NCI-H128 (cell line): ENCODE measurements at regions not wholly inside any gene's neighbourhood (a gene's known extent, or its start where the extent isn't known, plus 50 kb on each side); places are given as distances from the start of the nearest gene placed in this dataset.

Source experiments
- DNase-seq: peaks from one replicate; lab custom pipeline; 2025; ENCODE audit not compliant: unreplicated experiment; lab: John Stamatoyannopoulos, UW

DNA sequence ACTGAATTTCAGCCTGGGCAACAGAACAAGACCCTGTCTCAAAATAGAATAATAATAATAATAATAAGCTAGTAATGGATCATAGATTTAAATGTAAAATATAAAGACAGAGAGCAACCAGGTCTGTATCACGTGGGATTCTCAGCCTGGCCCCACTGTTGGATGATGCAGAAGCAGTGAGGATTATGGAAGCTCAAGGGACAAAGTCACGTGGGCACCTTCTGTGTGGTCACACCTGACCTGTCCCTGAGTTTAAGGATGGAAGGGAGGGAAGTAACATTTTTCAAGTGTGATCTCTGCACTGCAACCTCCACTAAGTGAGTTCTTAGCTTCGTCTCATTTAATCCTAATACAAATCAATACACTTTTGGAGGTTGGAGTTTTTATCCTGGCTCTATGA lies 212.5 kb upstream of the IER5L start:
- DNase-seq = no peak

DNA sequence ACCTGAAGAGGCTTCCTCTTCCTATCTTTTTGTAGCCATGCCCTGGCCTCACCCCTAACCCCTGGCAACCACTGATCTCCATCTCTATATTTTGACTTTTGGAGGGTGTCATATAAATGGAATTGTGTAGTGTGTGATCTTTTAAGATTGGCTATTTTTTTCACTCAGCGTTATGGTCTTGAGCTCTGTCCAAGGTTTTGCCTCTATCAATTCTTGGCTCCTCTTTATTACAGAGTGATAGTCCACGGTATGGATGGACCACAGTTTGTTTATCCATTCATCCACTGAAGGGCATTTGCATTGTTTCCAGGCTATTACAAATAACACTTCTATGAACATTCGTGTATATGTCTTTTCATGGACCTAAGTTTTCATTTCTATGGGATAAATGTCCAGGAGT lies 209.8 kb upstream of the IER5L start:
- DNase-seq = no peak

DNA sequence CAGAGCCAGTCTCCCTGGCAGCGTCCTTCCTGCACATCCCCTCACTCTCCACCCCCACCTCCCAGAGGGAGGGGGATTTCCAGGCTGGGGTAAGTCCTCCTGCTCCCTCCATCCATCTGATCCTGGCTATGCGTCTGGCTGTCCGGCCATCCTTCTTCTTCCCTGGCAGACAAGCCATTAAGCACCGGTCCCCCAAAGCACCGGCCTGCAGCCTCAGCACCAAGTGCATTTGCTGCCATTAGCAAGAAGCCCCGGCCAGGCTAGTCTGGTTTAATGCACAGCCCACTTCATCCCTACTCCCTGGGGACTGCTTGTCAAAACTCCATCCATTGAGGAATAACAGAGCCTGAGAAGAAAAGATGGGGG lies 208.7 kb upstream of the IER5L start:
- no peak for DNase-seq

DNA sequence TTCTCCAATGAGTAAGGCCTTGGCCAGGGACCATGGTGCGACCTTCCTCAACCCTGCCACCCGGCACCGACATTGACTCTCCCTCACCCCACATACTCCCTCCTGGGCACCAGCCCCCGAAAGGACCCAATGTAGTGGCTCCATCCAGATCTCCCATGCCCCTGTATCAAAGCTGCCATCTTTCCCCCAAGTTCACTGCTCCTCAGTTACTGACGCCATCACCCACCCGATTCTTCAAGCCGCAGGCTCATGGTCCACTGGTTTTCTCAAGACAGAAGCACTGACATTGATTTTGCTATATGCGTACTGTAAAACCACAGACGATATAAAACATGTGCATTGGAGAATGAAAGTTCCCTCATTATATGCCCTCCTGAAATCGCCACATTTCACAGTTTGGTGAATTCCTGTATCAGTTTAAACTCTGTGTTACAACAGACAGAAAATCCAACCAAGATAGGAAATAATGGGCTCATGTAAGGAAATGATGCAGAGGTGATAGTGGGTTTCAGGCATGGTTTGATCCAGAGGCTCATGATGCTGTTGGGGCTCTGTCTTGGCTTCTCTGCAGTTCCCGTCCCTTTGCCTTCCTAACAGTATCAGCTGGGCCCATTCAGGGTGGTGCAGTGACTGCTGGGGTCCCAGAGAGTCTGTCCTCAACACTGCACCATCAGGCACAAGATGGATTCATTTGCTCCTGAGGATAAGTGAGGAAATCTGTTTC lies 207.3 kb upstream of the IER5L start:
- DNase-seq = no peak

DNA sequence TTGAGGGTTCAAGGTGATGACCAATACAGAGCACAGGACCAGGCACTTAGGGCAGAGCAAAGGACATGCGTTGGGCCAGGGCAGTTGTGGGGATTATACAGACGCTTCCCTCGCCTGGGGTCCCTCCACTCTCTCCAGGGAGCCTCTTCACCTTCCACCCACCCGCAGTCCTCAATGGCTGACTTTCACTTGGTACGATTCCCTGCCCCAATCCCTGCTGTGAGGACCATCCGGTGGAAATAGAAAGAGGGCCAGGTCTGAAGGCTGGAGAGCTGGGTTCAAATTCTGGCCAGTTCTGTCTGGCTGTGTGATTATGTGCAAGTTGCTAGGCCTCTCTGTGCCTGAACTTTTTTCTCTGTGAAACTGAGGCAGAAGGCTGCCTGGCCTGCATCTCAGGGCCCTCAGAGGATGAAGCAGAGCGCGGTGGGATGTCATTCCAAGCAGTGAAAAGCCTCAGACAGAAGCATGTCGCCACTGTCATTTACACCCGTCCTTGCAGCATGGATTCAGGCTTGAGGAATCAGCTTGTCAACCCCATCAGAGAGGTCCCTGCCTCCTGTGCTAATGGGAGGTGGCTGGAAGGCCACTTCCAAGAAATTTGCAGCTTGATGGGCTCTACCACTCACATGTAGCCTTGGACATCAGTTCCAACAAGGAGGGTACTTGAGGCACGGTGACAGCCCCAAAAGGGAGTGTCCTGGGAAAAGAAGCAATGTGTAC lies 206.6 kb upstream of the IER5L start:
- DNase-seq = no peak

DNA sequence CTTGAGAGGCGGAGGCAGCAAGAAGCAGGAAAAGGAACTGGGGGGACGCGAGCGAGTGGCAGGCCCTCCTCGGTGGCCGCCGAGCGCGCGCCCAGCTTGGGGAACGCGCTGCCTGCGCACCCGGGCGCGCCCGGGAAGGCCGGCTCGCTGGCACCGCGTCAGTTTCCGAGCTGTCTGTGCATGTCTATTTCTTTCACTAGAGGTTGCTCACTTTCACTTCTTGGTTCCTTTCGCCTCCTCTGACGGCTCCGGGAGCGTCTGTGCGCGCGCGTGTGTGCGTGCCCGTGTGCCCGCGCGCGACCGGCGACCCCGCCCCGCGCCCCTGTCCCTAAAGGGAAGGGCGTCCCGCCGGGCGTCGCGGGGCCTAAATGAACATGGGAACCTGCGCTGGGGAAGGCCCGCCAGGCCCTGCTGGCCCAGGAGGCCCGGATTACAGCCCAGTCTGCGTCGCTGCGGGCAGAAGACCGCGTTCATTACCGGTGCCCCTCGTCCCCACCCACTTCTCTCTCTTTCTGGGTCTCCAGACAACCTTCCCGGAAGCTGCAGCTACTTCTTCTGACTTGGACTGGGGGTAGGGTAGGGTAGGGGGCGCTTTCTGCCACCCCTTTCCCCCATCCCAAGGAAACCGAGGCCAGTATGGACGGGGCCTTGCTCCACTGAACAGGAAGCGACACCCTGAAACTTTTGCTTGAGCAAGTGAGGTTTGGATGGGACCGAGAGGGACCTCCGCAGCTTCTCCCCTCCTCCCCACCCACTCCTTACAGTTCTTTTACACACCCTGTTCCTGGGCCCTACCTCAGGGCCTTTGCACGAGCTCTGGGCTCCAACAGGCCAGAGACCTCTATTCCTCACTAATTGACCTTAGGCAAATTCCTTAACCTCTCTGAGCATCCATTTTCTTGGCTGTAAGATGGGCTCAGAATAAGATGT lies 205.8 kb upstream of the IER5L start:
- DNase-seq = peak; percentile 56

DNA sequence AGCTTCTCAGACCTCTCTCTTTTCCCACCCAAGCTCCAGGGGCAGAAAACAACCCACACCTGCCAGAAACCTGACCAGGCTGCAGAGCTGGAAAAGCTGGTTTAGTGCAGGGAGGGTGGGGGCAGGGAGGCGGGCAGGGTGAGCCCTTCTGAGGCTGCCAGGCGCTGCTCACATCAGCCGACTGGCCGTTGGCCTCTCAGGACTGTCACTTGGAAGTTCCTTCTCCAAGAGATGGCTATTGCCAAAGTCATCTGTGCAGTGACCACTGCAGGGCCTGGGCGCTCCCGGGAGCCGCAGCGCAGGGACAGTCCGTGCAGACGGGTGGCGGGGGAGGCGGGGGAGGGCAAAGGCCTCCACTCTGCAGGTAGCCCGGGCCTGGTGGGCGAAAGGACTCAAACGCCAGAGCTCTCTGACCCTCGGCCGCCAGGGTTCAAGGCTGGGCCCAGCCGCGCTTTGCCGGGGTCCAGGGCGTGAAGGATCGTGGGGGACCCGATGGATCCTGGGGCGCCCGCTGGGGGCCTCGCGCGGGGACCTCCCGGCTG lies 205.0 kb upstream of the IER5L start:
- DNase-seq = peak; percentile 39

DNA sequence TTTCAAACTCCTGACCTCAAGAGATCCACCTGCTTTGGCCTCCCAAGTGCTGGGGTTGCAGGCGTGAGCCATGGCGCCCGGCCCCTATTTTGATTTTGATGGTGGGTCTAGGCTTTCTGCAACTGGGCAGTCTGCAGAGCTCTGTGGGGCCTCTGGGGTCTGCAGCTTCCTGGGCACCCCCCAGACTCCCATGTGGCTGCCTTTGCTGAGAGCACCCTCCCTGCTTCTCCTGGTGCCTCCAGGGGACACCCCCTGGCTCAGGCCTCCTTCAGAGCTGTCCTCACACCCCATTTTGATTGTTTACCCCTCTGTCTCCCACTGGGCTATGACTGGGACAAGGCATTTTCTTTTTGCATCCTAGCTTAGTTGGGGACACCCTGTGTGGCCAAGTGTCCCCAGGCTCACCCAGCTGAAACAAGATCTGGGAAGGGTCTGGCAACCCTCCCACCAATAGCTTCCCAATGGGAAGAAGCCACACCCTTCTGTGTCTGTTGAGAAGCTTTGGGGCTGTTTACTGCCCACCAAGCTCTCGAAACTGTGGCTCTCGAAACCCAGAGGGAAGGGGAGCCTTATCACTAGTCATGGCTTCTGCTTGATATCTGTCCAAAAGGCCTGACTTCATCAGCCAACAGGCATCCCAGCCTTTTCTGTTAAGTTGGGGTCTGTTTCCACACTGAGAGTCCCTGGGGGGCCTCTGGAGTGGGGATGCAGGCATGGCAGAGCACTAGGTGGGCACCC lies 204.4 kb upstream of the IER5L start:
- peak; percentile 33 for DNase-seq

DNA sequence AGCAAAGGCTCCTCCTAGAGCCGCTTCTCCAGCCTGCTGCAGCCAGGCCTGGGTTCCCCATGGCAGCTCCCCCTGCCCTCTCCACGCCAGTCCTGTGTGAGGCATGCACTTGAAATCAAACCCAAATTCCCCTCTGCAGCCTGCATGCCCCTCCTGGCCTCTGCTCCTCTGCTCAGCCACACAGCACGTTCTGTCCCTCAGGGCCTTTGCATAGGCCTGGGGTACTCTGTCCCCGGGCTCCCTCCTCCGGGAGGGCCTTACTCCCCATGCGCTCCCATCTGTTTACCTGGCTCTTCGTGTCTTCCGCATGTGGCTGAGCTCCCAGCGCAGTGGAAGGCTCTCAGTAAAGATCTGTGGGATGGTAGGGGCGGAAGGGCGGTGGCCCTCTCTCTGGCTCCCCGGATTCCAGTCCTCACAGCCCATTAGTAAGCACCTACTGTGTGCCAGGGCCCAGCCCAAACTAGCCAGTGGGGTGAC lies 203.5 kb upstream of the IER5L start:
- DNase-seq = no peak

DNA sequence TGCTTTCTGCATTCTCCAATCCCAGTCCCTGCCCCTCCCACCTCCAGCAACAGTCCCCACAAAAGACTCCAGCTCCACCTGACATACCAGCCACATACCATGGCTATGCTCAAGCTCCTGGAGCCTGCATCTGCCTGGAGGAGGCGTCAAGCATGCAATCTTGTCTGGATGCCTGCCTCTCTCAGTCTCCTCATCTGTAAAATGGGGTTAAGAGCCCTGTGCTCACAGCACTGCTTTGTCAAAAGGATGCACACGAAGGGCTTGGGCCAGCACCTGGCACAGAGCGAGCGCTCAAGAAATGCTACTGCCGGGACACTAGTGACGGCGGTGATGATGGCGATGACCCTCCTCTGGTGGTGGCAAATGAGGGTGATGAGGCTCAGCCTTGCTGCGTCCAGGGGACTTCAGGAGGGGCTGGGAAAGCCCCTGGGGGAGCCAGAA lies 202.9 kb upstream of the IER5L start:
- no peak for DNase-seq

DNA sequence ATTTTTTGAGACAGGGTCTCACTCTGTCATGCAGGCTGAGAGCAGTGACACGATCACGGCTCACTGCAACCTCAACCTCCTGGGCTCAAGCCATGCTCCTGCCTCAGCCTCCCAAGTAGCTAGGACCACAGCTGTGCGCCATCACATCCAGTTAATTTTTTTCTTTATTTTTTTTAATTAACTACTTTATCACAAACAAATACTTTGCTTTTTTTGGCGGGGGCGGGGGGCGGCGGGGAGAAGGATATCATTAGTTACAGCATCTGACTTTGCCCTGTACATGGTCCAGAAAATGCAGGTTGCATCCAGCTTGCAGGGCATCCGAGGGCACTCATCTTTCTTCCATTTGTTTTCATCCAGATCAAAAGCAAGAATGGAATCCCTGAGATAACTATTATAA lies 201.8 kb upstream of the IER5L start:
- DNase-seq = no peak

DNA sequence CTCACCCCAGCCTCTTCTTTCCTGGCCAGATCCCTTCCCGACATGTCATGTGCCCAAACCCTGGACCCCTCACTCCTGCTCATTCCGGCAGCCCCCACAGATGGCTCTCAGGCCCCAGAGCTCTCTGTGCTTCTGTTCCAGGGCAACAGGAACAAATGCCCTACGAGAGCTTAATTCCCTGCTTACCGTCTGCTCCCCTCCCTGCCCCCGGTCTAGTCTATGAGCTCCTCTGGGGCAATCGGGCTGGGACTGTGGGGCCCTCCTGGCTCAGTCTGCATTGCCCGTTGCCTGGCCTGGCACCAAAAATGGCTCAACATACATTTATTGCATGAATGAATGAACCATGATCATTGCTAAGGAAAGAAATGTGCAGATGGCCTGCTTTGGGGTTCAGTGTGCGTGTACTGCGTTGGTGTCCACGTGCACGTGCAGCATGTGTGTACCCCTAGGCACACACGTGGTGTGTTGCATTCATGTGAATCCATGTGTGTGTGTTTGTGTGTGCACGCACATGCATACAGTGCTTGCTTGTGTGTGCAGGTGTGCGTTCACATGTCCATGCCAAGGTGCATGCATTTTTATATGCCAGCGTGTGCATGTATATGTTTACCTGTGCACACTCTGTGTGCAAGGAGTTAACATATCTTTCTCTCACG lies 201.2 kb upstream of the IER5L start:
- DNase-seq = no peak

DNA sequence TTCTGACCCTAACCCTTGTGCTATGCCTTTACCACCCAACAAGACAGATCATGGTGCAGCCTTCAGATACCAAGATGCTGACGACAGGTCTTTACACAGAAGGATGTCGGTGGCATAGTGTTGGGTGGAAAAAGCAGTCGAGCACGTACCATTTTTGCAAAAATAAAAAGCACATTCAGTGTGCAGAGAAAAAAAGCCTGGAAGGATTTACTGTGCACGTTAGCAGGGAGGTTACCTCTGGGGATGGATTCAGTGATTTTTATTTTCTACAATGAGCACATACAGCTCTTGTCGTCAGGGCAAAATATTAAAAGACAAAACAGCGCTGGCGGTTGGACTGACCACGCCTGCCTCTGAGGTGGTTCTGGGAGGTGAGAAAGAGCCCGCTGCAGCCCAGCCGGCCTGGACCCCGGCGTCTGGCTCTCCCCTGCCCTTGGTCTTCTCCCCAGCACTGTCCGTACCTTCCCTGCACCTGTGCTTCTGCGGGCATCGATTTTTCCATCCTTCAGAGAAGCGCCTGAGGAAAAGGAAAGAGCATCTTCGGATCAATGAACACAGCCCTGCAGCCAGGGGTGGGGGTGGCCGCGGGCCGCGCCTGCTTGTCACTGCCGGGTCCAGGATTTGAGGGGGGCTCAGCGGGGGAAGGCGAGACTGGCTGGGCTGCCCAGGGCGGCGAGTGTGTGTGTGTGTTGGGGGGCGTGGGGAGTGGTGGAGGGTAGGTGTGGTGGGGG lies 200.0 kb upstream of the IER5L start:
- no peak for DNase-seq

DNA sequence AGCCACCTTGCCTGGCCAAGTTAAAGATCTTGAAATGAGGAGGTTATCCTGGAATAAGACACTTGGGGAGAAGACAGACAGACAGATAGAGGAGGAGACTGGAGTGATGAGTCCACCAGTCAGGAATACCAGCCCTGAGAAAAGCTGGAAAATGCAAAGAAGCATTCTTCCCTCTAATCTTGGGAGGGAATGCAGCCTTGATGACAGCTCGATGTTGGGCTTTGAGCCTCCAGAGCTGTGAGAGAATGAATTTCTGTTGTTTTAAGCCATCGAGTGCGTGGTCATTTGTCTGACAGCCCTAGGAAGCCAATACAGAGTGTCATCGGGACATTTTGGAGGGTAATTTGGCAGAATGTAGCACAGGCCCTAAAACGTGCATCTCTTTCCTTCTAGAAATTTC lies 199.1 kb upstream of the IER5L start:
- no peak for DNase-seq

DNA sequence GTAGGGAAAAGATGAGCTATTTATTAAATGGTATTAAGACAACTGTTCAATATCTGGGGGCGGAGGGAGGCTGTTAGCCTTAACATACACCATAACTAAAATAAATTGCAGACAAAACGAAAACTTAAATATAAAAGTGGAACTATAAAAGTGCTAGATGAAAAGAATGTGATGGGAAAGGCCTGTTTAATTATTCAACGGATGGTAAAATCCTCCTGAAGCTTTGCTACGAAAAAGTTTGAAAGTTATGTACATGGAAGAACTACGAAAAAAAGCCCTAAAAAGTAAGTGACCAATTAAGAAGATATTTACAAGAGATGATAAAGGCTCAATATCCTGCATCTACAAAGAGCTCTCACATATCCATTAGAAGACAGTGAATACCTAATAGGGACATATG lies 197.8 kb upstream of the IER5L start:
- DNase-seq = no peak

DNA sequence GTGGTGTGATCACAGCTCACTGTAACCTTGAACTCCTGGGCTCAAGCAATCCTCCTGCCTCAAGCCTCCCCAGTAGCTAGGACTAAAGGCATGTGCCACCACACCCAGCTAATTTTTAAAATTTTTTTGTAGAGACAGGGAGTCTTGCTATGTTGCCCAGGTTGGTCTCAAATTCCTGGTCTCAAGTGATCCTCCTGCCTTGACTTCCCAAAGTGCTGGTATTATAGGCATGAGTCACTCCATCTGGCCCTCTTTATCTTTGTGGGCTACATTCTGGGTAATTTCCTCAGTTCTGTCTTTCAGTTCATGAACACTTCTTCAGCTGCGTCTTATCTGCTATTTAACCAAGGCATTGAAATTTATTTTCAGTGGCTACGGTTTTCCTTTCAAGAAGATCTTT lies 196.6 kb upstream of the IER5L start:
- DNase-seq = no peak

DNA sequence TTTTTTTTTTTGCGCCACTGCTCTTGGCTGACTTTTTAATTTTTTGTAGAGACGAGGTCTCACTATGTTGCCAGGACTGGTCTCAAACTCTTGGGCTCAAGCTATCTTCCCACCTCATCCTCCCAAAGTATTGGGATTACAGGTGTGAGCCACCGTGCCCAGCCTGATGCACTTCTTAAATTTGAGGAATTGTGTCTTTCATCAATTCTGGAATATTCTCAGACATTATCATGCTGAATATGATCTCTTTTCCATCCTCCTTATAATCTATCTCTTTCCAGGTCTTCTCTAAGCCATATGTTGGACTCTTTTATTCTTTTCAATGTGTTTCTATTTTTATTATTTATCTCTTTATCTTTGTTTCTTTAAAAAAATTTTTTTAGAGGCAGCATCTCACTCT lies 196.2 kb upstream of the IER5L start:
- no peak for DNase-seq

DNA sequence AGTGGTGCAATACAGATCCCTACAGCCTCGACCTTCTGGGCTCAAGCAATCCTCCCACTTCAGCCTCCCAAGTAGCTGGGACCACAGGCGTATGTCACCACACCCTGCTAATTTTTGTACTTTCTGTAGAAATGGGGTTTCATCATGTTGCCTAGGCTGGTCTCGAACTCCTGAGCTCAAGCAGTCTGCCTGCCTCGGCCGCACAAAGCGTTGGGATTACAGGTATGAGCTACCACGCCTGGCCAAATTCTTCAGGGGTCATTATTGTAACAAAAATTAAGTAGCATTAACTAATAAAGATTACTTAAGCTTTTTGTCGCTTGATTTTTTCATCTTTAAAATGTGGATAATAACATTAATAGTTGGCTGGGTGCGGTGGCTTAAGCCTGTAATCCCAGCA lies 195.3 kb upstream of the IER5L start:
- DNase-seq = no peak

DNA sequence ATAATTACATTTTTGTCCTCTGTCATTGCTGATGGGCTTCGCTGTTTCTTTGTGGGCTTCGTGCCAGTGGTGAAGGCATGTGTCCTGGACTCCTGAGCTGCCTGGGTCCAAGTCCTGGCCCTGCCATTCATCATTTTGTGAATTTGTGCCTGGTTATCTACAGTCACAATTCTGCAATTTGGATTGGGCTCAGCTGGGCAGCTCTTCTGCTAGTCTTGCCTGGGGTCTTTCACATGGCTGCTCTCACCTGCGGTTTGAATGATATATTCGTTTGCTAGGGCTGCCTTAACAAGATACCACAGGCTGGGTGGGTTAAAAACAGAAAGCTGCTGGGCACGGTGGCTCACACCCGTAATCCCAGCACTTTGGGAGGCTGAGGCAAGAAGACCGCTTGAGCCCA lies 192.7 kb upstream of the IER5L start:
- no peak for DNase-seq
